WTC11 (cell line): ENCODE measurements at regions not wholly inside any gene's neighbourhood (a gene's known extent, or its start where the extent isn't known, plus 50 kb on each side); places are given as distances from the start of the nearest gene placed in this dataset.

Source experiments
- CBFB ChIP-seq: sonication (generic); formaldehyde crosslinking; IDR thresholded peaks from 2 replicates; pipeline ENCODE4 v1.8.1; 2022; ENCODE audit warnings: mild to moderate bottlenecking, low read depth, missing genetic modification reagents
- CREB1 ChIP-seq: sonication (generic); formaldehyde crosslinking; IDR thresholded peaks from 2 replicates; pipeline ENCODE4 v1.8.0; 2023; ENCODE audit warnings: mild to moderate bottlenecking, missing genetic modification reagents
- CTCF ChIP-seq: fragments of 200-600 bp; IDR thresholded peaks from 2 replicates; pipeline ENCODE4 v1.8.0; 2022; ENCODE audit warnings: antibody characterized with exemption
- FOXP1 ChIP-seq: sonication (generic); formaldehyde crosslinking; IDR thresholded peaks from 2 replicates; pipeline ENCODE4 v1.8.0; 2022; ENCODE audit warnings: missing genetic modification reagents, mild to moderate bottlenecking, moderate library complexity, borderline replicate concordance
- NFYB ChIP-seq: sonication (generic); formaldehyde crosslinking; conservative IDR thresholded peaks from 2 replicates; pipeline ENCODE4 v1.8.0; 2022; ENCODE audit warnings: low read depth, missing genetic modification reagents
- NR1H2 ChIP-seq: sonication (generic); formaldehyde crosslinking; IDR thresholded peaks from 2 replicates; pipeline ENCODE4 v1.9.0; 2021; ENCODE audit warnings: mild to moderate bottlenecking, moderate library complexity, missing genetic modification reagents
- USF2 ChIP-seq: sonication (generic); formaldehyde crosslinking; IDR thresholded peaks from 2 replicates; pipeline ENCODE4 v1.8.1; 2023; ENCODE audit warnings: mild to moderate bottlenecking, missing genetic modification reagents, moderate library complexity
- TF ChIP-seq, protein P1 (sequence below): sonication (generic); formaldehyde crosslinking; IDR thresholded peaks from 2 replicates; pipeline ENCODE4 v1.8.1; 2023; ENCODE audit warnings: mild to moderate bottlenecking, missing genetic modification reagents, moderate library complexity
- TF ChIP-seq, protein P2 (sequence below): sonication (generic); formaldehyde crosslinking; IDR thresholded peaks from 2 replicates; pipeline ENCODE4 v1.8.1; 2022; ENCODE audit warnings: low read depth, missing genetic modification reagents, borderline replicate concordance
- TF ChIP-seq, protein P3 (sequence below): sonication (generic); formaldehyde crosslinking; IDR thresholded peaks from 2 replicates; pipeline ENCODE4 v1.8.1; 2023; ENCODE audit warnings: mild to moderate bottlenecking, missing genetic modification reagents, borderline replicate concordance
- TF ChIP-seq, protein P4 (sequence below): sonication (generic); formaldehyde crosslinking; IDR thresholded peaks from 2 replicates; pipeline ENCODE4 v1.8.0; 2022; ENCODE audit warnings: missing genetic modification reagents

DNA sequence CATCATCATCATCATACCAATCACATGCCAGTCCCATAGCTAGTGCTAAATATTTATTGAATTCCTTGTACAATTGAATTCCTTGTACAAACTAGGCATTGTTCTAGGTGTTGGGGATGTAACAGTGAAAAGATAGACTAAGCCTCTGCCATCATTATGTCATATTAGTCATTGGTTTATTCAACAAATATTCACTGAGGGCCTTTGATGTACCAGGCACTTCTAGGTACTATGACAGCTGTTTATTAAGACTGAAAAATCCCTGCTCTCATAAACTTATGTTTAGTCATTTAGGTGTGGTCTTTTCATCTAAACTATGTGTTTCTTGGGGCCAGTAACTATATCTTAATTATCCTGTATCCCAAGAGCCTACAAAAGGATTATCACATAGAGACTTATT lies 412.3 kb upstream of the ETAA1 start:
- TF ChIP-seq CTCF (no peak), NFYB (CRISPR knock-in tag) (no peak), NR1H2 (no peak), CBFB (CRISPR knock-in tag) (no peak), USF2 (CRISPR knock-in tag) (no peak), FOXP1 (CRISPR knock-in tag) (no peak), CREB1 (CRISPR knock-in tag) (no peak)
- TF ChIP-seq, protein P1, sequence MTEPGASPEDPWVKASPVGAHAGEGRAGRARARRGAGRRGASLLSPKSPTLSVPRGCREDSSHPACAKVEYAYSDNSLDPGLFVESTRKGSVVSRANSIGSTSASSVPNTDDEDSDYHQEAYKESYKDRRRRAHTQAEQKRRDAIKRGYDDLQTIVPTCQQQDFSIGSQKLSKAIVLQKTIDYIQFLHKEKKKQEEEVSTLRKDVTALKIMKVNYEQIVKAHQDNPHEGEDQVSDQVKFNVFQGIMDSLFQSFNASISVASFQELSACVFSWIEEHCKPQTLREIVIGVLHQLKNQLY = no peak
- TF ChIP-seq, protein P2, sequence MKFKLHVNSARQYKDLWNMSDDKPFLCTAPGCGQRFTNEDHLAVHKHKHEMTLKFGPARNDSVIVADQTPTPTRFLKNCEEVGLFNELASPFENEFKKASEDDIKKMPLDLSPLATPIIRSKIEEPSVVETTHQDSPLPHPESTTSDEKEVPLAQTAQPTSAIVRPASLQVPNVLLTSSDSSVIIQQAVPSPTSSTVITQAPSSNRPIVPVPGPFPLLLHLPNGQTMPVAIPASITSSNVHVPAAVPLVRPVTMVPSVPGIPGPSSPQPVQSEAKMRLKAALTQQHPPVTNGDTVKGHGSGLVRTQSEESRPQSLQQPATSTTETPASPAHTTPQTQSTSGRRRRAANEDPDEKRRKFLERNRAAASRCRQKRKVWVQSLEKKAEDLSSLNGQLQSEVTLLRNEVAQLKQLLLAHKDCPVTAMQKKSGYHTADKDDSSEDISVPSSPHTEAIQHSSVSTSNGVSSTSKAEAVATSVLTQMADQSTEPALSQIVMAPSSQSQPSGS (CRISPR knock-in tag) = no peak
- TF ChIP-seq, protein P3, sequence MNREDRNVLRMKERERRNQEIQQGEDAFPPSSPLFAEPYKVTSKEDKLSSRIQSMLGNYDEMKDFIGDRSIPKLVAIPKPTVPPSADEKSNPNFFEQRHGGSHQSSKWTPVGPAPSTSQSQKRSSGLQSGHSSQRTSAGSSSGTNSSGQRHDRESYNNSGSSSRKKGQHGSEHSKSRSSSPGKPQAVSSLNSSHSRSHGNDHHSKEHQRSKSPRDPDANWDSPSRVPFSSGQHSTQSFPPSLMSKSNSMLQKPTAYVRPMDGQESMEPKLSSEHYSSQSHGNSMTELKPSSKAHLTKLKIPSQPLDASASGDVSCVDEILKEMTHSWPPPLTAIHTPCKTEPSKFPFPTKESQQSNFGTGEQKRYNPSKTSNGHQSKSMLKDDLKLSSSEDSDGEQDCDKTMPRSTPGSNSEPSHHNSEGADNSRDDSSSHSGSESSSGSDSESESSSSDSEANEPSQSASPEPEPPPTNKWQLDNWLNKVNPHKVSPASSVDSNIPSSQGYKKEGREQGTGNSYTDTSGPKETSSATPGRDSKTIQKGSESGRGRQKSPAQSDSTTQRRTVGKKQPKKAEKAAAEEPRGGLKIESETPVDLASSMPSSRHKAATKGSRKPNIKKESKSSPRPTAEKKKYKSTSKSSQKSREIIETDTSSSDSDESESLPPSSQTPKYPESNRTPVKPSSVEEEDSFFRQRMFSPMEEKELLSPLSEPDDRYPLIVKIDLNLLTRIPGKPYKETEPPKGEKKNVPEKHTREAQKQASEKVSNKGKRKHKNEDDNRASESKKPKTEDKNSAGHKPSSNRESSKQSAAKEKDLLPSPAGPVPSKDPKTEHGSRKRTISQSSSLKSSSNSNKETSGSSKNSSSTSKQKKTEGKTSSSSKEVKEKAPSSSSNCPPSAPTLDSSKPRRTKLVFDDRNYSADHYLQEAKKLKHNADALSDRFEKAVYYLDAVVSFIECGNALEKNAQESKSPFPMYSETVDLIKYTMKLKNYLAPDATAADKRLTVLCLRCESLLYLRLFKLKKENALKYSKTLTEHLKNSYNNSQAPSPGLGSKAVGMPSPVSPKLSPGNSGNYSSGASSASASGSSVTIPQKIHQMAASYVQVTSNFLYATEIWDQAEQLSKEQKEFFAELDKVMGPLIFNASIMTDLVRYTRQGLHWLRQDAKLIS (CRISPR knock-in tag) = no peak
- TF ChIP-seq, protein P4, sequence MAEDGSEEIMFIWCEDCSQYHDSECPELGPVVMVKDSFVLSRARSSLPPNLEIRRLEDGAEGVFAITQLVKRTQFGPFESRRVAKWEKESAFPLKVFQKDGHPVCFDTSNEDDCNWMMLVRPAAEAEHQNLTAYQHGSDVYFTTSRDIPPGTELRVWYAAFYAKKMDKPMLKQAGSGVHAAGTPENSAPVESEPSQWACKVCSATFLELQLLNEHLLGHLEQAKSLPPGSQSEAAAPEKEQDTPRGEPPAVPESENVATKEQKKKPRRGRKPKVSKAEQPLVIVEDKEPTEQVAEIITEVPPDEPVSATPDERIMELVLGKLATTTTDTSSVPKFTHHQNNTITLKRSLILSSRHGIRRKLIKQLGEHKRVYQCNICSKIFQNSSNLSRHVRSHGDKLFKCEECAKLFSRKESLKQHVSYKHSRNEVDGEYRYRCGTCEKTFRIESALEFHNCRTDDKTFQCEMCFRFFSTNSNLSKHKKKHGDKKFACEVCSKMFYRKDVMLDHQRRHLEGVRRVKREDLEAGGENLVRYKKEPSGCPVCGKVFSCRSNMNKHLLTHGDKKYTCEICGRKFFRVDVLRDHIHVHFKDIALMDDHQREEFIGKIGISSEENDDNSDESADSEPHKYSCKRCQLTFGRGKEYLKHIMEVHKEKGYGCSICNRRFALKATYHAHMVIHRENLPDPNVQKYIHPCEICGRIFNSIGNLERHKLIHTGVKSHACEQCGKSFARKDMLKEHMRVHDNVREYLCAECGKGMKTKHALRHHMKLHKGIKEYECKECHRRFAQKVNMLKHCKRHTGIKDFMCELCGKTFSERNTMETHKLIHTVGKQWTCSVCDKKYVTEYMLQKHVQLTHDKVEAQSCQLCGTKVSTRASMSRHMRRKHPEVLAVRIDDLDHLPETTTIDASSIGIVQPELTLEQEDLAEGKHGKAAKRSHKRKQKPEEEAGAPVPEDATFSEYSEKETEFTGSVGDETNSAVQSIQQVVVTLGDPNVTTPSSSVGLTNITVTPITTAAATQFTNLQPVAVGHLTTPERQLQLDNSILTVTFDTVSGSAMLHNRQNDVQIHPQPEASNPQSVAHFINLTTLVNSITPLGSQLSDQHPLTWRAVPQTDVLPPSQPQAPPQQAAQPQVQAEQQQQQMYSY = no peak
